K562 (cell line): ENCODE measurements at regions not wholly inside any gene's neighbourhood (a gene's known extent, or its start where the extent isn't known, plus 50 kb on each side); places are given as distances from the start of the nearest gene placed in this dataset.

ENCODE experiments used
- ATAC-seq: fragments of 200-7000 bp; cut with Tn5 transposase; 3 replicates; pipeline ENCODE4 v1.9.1; 2020; ENCODE audit warnings: moderate library complexity
- BruUV-seq: library from RNA; stranded (reverse); fragments of 400-500 nt; replicated peaks from 2 replicates; lab custom pipeline; 2021; lab: Mats Ljungman, UMichigan
- CTCF ChIA-PET: fragments of 300-600 bp; formaldehyde crosslinking; extraction: SDS; loops from one replicate; lab custom pipeline; 2021; ENCODE audit warnings: low intra/inter-chr PET ratio; lab: Yijun Ruan, JAX
- POLR2A ChIA-PET: fragments of 300-600, 350-650 bp; sonication (Branson Sonifier 250); formaldehyde crosslinking; extraction: SDS; loops from one replicate; lab custom pipeline; 2021; ENCODE audit warnings: antibody characterized with exemption, inconsistent platforms; lab: Yijun Ruan, JAX
- DNase-seq, 4 experiments: peaks; one replicate each; pipeline versions ENCODE4 v3.0.0 to v3.0.0-alpha.2; 2011 to 2018; ENCODE audit warnings: low spot score in 3 of 4, mixed read lengths in 3 of 4; ENCODE audit errors: extremely low read depth in 1 of 4
- FAIRE-seq: peaks from 2 replicates; lab custom pipeline; 2011; peaks lifted over from hg19 to GRCh38; lab: Jason Lieb, UNC
- H2AFZ ChIP-seq: 2 replicates; pipeline ENCODE4 v1.6.0; 2011; ENCODE audit warnings: low read depth, low read length, control low read depth, inconsistent platforms
- H3K27ac ChIP-seq: fragments of 200-600 bp; 3 replicates; pipeline ENCODE4 v1.8.0; 2011; ENCODE audit warnings: low read depth, mild to moderate bottlenecking, control low read depth, inconsistent platforms, low read length, moderate library complexity, mixed read lengths; ENCODE audit errors: extremely low read depth
- H3K27me3 ChIP-seq, 2 experiments: fragments of 300-600 bp in 1 of 2; 2 replicates in 1 of 2; 3 replicates in 1 of 2; pipeline versions ENCODE4 v1.6.0 to v1.8.0; 2011; ENCODE audit warnings: inconsistent platforms in 2 of 2, low read length in 2 of 2, mild to moderate bottlenecking in 1 of 2, mixed read lengths in 1 of 2, moderate library complexity in 1 of 2; ENCODE audit not compliant: control insufficient read depth in 2 of 2, insufficient read depth in 2 of 2
- H3K36me3 ChIP-seq: fragments of 300-600 bp; 3 replicates; pipeline ENCODE4 v1.8.0; 2011; ENCODE audit warnings: mild to moderate bottlenecking, low read length, inconsistent platforms; ENCODE audit not compliant: control insufficient read depth, insufficient read depth
- H3K4me1 ChIP-seq, 2 experiments: fragments of 200-600 bp in 1 of 2; replicated peaks in 1 of 2; 2 replicates in 1 of 2; 3 replicates in 1 of 2; pipeline versions ENCODE4 v1.5.1 to v1.8.0; 2011; ENCODE audit warnings: inconsistent platforms in 2 of 2, low read length in 2 of 2, mild to moderate bottlenecking in 1 of 2, mixed read lengths in 1 of 2, moderate library complexity in 1 of 2; ENCODE audit not compliant: control insufficient read depth in 2 of 2, insufficient read depth in 2 of 2
- H3K4me2 ChIP-seq: 2 replicates; pipeline ENCODE4 v1.6.1; 2011; ENCODE audit warnings: low read length, control low read depth, inconsistent platforms, mixed read lengths; ENCODE audit not compliant: insufficient read depth
- H3K4me3 ChIP-seq: fragments of 200-600 bp; sonication (generic), shearing (Covaris generic); 2 replicates; pipeline ENCODE4 v1.5.1; 2016; ENCODE audit warnings: control low read depth, inconsistent platforms
- H3K79me2 ChIP-seq: fragments of 200-600 bp; 3 replicates; pipeline ENCODE4 v1.8.0; 2011; ENCODE audit warnings: low read length, inconsistent platforms; ENCODE audit not compliant: control insufficient read depth, insufficient read depth
- H3K9ac ChIP-seq, 2 experiments: 2 replicates each; pipeline versions ENCODE4 v1.6.0 to v1.6.1; 2011; ENCODE audit warnings: low read depth in 2 of 2, low read length in 2 of 2, control low read depth in 1 of 2, inconsistent platforms in 1 of 2, mild to moderate bottlenecking in 1 of 2, mixed read lengths in 1 of 2; ENCODE audit not compliant: insufficient read depth in 1 of 2
- H3K9me1 ChIP-seq: one replicate; pipeline ENCODE4 v1.6.0; 2011; ENCODE audit warnings: inconsistent platforms, mild to moderate bottlenecking, low read length, moderate library complexity; ENCODE audit not compliant: control insufficient read depth, insufficient read depth
- H3K9me3 ChIP-seq: replicated peaks from 2 replicates; pipeline ENCODE4 v1.5.1; 2011; ENCODE audit warnings: low read depth, low read length, inconsistent platforms; ENCODE audit not compliant: control insufficient read depth, insufficient read depth
- H4K20me1 ChIP-seq: replicated peaks from 2 replicates; pipeline ENCODE4 v1.6.1; 2011; ENCODE audit warnings: low read length, inconsistent platforms, mixed read lengths; ENCODE audit not compliant: control insufficient read depth, insufficient read depth
- ASH1L ChIP-seq: fragments of 450-650 bp; IDR thresholded peaks from 2 replicates; pipeline ENCODE4 v1.6.1; 2018; ENCODE audit warnings: borderline replicate concordance, mild to moderate bottlenecking, low read depth; ENCODE audit not compliant: partially characterized antibody
- CGGBP1 ChIP-seq: fragments of 250-450 bp; sonication (Bioruptor Pico); IDR thresholded peaks from 2 replicates; pipeline ENCODE4 v1.9.0; 2021; ENCODE audit warnings: mild to moderate bottlenecking
- DACH1 ChIP-seq: fragments of 450-650 bp; IDR thresholded peaks from 2 replicates; pipeline ENCODE4 v1.6.1; 2018; ENCODE audit not compliant: partially characterized antibody
- EZH2 ChIP-seq: IDR thresholded peaks from 2 replicates; pipeline ENCODE4 v1.6.1; 2012; ENCODE audit warnings: low read depth, mild to moderate bottlenecking, inconsistent platforms, low read length, borderline replicate concordance
- FOXJ3 ChIP-seq: sonication (generic); formaldehyde crosslinking; IDR thresholded peaks from 2 replicates; pipeline ENCODE4 v1.4.0; 2020; ENCODE audit warnings: mild to moderate bottlenecking, missing genetic modification reagents
- MEIS2 ChIP-seq: fragments of 450-650 bp; IDR thresholded peaks from 2 replicates; pipeline ENCODE4 v1.6.1; 2014; ENCODE audit warnings: mild to moderate bottlenecking; ENCODE audit not compliant: partially characterized antibody
- NR2F6 ChIP-seq: fragments of 450-650 bp; formaldehyde crosslinking; IDR thresholded peaks from 2 replicates; pipeline ENCODE4 v1.4.0; 2020; ENCODE audit warnings: mild to moderate bottlenecking
- NR4A1 ChIP-seq, 2 experiments: fragments of 250-450 bp in 1 of 2; fragments of 450-650 bp in 1 of 2; sonication (Bioruptor Pico) in 1 of 2; IDR thresholded peaks; 2 replicates each; pipeline versions ENCODE4 v1.4.0 to v1.6.1; 2016 to 2020; ENCODE audit warnings: mild to moderate bottlenecking in 2 of 2, missing compliant biosample characterization in 1 of 2, missing genetic modification characterization in 1 of 2, moderate library complexity in 1 of 2
- SRSF1 ChIP-seq: fragments of 200-400 bp; formaldehyde crosslinking; IDR thresholded peaks from 2 replicates; pipeline ENCODE4 v1.6.1; 2017; ENCODE audit warnings: mild to moderate bottlenecking, low read depth, low read length, moderate library complexity
- TCF3 ChIP-seq: sonication (generic); formaldehyde crosslinking; IDR thresholded peaks from 2 replicates; pipeline ENCODE4 v1.4.0; 2020; ENCODE audit warnings: mild to moderate bottlenecking, missing genetic modification reagents
- ZHX1 ChIP-seq: fragments of 150-350 bp; conservative IDR thresholded peaks from 2 replicates; pipeline ENCODE4 v1.6.1; 2014; ENCODE audit warnings: low read length
- ZNF551 ChIP-seq: fragments of 250-450 bp; sonication (Bioruptor Pico); IDR thresholded peaks from 2 replicates; pipeline ENCODE4 v1.5.0; 2021; ENCODE audit warnings: mild to moderate bottlenecking, moderate library complexity
- WGBS: fragments of 100-300 bp; shearing (Covaris generic); methylation state at CpG from one replicate; pipeline ENCODE4 v1.1.6; 2016; ENCODE audit warnings: low coverage, mixed read lengths; ENCODE audit not compliant: insufficient coverage; ENCODE audit errors: missing lambda C conversion rate; 5-methylcytosine and 5-hydroxymethylcytosine counted together
- in situ Hi-C: fragments of 300-500 bp; cut with MboI; formaldehyde crosslinking; loops from 4 replicates; pipeline ENCODE4 v1.15.0; 2018; ENCODE audit warnings: inconsistent platforms, mixed read lengths
- intact Hi-C: fragments of 100-400 bp; cut with micrococcal nuclease; formaldehyde crosslinking; loops from 2 replicates; pipeline ENCODE4 v1.14.2; 2022

- Histone ChIP-seq H3K9ac (no peak overlapping the region), H3K4me3 (no peak overlapping the region), H3K79me2 (no peaks in the 10 kb centered on the region), H4K20me1 (no peaks in the 10 kb centered on the region), H2AFZ (no peak overlapping the region), H3K9me3 (no peaks in the 10 kb centered on the region), H3K4me1 (no peaks in the 10 kb centered on the region), H3K27ac (no peak overlapping the region), H3K27me3 (peaks cover 27 to 48% of the 10 kb centered on the region in 2 experiments; a peak in 4 of 5 replicates), H3K4me2 (no peak overlapping the region), H3K36me3 (no peaks in the 10 kb centered on the region), H3K9me1 (peaks cover 3% of the 10 kb centered on the region)
- FAIRE-seq, result no peak
- no TSS peak for BruUV-seq
- no peak for DNase-seq
- POLR2A ChIA-PET, result no interaction called here
- CTCF ChIA-PET, result no interaction called here
- intact Hi-C loops (no loop called here), in situ Hi-C loops (no loop called here)
- WGBS, result 0% methylated on average over 2 of the region's 2 CpGs
- TF ChIP-seq MEIS2 (no peak), FOXJ3 (no peak), ZNF551 (CRISPR knock-in tag) (no peak), TCF3 (no peak), DACH1 (no peak), ASH1L (no peak), CGGBP1 (CRISPR knock-in tag) (no peak), NR4A1 (CRISPR knock-in tag; IDR thresholded peaks at IDR 0.05) (no peak), NR4A1 (tag; IDR thresholded peaks at IDR 0.05) (no peak), ZHX1 (no peak), NR2F6 (CRISPR knock-in tag) (no peak), SRSF1 (no peak), EZH2 (no peak)
- ATAC-seq, result no peak
Measured at GRCh38 chr5:142213077-142213476, 104.5 kb downstream of the NDFIP1 start.
